Renal cortex interstitium (tissue), 11 donors: ENCODE measurements at regions not wholly inside any gene's neighbourhood (a gene's known extent, or its start where the extent isn't known, plus 50 kb on each side); places are given as distances from the start of the nearest gene placed in this dataset.
A peak's percentile ranks its signal among the peaks of the same experiment; 100 is the strongest.

ENCODE experiments used
- DNase-seq, 11 donors: peaks; one replicate each; pipeline ENCODE4 v3.0.0-alpha.2; 2013; ENCODE audit warnings: low read depth in 9 of 11, low spot score in 4 of 11; ENCODE audit errors: extremely low read depth in 1 of 11

DNA sequence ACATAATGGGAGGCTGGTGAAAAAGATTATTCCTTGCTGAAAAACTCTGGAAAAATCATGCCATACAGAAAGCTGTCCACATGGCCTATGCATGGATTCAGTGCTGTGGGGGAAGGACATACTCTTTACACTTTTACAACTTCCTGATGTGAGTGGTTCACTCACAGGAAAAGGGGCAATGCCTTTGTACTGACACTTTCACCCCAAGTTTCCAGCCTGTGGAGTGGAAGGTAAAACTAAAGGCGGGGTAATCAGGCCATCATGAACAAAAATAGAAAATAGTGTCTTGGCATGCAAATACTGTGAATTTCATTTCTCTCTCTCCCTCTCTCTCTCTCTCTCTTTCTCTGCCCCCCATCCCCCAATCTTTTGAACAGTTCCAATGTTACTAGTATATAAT is 281.8 kb downstream of the ETS1 start:
- DNase-seq: no peak

GRCh38 chr11:128304666-128305485 is 282.5 kb downstream of the ETS1 start:
- no peak for DNase-seq

GRCh38 chr11:128304116-128304515 is 283.2 kb downstream of the ETS1 start:
- DNase-seq: no peak

DNA sequence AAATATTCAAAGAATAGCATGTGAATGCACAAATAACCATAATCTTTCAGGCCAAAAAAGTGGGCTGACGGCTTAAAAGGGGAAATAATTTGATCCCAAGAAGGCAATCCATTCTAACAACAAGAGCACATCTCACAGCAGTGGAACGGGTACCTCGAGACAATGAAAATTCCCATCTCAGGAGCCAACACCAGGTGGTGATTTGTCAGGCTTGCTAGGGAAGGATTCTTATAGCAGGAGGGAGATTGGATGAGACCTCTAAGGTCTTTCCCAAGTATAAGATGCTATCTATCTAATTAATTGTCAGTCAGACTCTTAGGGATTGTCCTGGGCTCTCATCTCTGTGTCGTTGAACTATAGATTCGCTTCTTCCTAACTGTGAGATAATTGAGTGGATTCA is 284.0 kb downstream of the ETS1 start:
- no peak for DNase-seq

DNA sequence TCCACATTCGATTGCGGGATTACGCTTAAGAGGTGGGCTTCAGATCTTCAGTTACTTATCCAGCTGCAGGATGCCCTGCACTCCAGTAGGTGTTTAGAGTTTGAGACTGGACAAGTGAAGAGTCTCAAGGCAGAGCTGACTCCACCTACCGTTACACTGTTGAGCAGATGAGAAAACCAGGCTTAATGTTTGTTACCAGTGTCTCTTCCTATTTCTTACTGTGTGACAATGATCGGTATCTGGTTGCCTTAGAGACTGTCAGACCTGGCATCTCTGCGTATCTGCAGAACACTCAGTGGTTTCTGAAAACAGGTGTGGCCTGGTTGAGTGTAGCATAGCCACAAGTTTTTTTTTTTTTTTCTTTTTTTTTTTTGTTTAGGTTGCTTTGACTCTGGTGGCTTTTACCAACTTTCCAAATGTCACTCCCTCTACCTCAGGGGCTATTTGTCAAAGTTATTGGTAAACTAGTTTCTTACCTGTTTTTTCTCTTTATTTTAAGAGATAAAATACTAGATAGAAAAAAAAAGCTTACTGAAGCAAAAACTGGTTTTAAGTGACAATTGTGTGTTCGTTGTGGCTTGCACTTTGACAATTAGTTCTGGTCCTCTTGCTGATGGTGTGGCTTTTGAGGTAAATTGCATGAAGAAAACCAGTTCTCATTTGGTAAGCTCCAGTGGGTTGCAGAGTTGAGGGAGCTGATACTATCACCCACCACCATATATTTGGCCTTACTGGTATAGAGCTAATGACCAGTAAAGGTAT is 284.8 kb downstream of the ETS1 start:
- DNase-seq: no peak

- DNase-seq: no peak
Measured at GRCh38 chr11:128301756-128302155, 285.6 kb downstream of the ETS1 start.

DNA sequence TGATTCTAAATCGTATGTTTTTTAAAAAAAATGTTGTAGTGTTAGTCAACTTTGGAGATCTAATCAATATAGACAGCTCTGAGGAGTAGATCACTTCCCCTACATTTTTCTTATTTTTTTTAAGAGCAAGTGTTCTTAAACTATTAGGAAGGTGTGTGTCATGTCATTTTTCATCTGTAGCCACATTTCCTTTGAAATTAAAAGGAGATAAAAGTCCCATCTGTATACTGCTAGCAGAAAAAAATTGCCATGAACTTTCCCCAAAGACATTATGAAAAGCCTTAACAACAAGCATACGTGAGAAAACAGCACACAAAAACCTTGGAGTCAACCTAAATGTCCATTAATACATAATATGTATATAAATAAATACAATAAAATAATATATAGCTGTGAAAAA is 286.6 kb downstream of the ETS1 start:
- DNase-seq: no peak

- DNase-seq: no peak
Measured at GRCh38 chr11:128299132-128299726, 288.1 kb downstream of the ETS1 start.

GRCh38 chr11:128298271-128298670 is 289.1 kb downstream of the ETS1 start:
- no peak for DNase-seq

DNA sequence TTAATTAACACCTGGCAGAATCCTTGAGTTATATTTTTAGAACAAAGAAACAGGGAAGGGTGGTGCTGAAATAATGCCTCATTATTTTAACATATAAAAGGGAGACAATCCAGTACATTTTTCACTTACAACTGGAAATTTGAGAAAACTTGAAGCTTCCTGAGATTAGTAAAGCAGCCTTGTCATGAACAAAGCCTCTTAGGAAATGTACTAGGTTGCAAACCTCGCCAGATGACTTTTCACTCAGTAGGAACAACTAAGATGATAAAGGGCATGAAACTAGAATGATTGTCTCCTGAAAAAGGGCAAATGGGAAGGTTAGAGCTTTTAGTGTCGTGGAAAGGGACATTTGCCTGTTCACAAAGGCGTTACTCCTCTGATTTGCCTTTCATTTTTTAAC is 289.6 kb downstream of the ETS1 start:
- DNase-seq: no peak

DNA sequence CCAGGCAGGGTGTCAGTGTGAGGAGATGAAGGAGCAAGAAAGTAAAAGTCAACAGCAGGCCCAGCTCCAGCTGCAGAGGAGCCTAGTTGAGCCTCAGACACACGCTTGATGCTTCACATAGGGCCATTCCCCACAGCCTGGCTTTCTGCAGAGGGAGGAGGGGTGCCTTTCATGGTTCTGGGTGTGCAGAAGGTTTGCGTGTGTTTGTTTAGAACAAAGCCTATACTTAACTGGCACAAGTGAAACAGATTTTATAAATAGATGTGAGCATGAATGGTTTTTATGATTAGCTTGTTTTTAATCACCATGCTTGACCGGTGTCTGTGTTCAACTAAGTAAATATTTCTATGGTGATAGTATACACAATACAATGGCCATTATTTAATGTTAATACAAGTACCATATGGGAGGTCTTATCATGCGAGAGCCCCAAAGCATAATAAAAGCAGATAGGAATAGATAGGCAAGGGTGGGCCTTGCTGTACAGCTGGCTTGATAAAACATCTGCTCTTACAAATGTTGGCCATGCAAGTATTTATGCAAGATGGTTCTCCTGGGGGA is 290.2 kb downstream of the ETS1 start:
- DNase-seq: no peak

DNA sequence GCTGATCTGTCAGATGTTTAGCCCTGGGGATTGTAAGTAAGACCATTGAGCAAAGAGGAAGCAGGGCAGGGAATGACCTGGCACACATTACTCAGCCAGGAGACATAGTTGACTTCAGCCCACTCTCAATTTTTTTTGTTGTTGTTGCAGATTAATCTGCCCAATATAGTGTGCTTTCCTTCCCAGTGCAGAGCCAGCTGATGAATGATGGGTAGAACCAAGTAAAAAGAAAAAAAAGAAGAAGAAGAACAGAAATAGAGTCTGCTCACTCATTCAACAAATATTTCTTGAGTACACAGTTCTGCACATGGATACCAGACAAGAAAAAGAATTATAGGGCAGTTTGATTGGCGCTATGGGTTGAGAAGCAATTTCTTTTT is 292.7 kb downstream of the ETS1 start:
- no peak for DNase-seq

- peak in 1 of 11 donors; percentile 35 for DNase-seq
Measured at GRCh38 chr11:128294001-128294670, 293.2 kb downstream of the ETS1 start.

DNA sequence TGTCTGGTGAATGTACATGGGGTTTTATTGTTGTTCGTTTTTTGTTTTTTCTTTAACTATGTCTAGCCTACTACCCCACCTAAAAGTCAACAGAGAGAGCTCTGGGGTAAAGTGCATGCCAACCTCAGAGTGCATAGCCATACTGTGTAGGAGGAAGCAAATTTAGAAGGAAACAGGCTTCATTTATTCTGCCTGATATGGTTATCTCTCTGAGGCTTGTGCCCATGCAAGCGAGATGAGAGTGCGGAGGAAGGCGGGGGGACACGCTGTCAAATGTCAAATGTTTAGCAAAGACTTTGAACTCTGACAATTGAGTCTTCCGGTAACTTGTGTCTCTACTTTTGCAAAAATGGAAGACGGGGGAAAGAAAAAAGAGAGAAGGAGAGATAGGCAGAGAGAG is 295.5 kb downstream of the ETS1 start:
- DNase-seq: no peak

DNA sequence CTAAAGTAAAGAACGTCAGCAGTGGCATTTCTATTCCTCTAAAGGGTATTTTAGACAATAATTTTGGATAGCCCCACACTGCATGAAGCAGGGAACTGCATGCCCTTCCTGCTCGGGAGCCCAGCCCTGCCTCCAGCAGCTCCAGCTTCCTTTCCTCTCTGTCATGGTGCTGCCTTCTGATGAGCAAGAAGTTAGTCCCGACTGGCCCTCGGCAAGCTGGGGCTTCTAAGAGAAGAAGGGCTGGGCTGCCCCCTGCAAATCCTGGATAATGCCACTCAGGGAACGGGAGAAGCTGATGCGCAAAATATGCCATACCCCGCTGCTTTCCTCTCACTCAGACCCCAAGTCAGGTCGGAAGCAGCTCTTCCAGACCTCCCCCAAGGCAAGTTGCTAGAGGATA is 296.4 kb downstream of the ETS1 start:
- DNase-seq: no peak

GRCh38 chr11:128290106-128290840 is 297.1 kb downstream of the ETS1 start:
- peak in 6 of 11 donors; percentile 51 to 70 (median 67) for DNase-seq

DNA sequence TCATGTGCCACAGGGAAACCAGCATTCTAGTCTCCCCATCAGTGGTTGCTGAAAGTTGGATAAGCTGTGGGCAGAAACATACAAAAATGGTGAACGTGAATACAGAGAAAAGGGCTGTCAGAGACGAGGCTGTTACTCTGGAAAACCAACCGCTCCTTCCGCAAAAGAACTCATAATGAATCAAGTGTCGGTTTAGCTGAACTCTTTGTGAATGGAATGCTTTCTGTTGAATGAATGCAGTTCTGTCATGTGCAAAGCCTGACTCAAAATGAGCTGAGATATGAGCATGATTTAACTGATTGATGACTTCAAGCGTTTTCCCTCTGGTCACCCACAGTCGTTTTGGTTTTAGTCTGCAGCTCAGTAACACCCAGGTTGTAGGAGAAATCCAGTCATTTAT is 298.3 kb downstream of the ETS1 start:
- no peak for DNase-seq

DNA sequence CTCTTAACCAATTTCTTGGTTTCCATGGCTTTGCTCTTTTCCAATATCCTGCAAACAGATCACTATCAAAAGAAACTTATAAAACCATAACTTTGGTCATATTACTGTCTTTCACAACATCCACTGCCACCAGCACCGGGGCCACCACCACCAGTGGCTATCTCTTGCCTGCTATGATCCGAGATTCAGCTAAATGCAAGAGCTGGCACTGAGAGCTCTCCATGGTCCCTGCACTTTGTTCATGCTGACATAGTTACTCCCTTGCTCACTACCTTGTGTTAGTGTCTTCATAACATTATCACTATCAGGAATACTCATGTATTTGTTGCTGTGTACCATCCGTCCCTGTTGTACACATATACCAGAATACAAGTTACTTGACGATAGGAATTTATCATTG is 299.0 kb downstream of the ETS1 start:
- no peak for DNase-seq

- no peak for DNase-seq
Measured at GRCh38 chr11:128285321-128285720, 302.0 kb downstream of the ETS1 start.
